Nephron progenitor cell (in vitro differentiated cells): ENCODE measurements at regions not wholly inside any gene's neighbourhood (a gene's known extent, or its start where the extent isn't known, plus 50 kb on each side); places are given as distances from the start of the nearest gene placed in this dataset.

Experiments used
- DNase-seq: peaks from one replicate; pipeline ENCODE4 v3.0.0; 2021
- H3K27ac Mint-ChIP-seq: 2 replicates; pipeline ENCODE4 v1.8.0; 2021; ENCODE audit warnings: mild to moderate bottlenecking, moderate library complexity, mixed read lengths
- H3K27me3 Mint-ChIP-seq: 2 replicates; pipeline ENCODE4 v1.8.0; 2021; ENCODE audit warnings: mild to moderate bottlenecking, low read depth, mixed read lengths; ENCODE audit not compliant: poor library complexity
- H3K36me3 Mint-ChIP-seq: 2 replicates; pipeline ENCODE4 v1.8.0; 2021; ENCODE audit warnings: low read depth, mixed read lengths
- H3K4me1 Mint-ChIP-seq: 2 replicates; pipeline ENCODE4 v1.8.0; 2021; ENCODE audit warnings: mixed read lengths
- H3K4me3 Mint-ChIP-seq: 2 replicates; pipeline ENCODE4 v1.8.0; 2021; ENCODE audit warnings: mild to moderate bottlenecking, moderate library complexity, mixed read lengths
- H3K9me3 Mint-ChIP-seq: 2 replicates; pipeline ENCODE4 v1.8.0; 2021; ENCODE audit warnings: mild to moderate bottlenecking, moderate library complexity, mixed read lengths
- TF ChIP-seq, protein P1 (sequence below): fragments of 200-600 bp; sonication (generic); IDR thresholded peaks from 2 replicates; pipeline ENCODE4 v1.5.0; 2021; ENCODE audit warnings: antibody characterized with exemption

DNA sequence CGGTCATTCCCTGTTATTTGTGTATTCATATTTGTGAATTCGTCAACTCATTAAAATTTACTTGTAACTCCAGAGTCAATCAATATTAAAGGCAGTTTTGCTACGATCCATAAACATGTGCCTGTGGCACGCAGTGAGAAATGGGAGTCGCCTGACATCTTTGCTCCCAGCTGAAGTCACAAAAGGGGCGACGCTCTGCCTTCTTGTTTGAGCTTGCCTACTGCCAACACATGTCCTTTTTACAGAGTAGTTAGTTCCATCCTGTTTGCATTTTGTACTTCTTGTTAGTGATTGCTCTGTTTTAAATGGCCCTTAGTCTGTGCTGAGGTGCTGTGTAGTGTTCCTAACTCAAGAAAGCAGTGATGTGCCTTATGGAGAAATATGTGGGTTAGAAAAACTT lies 305.3 kb downstream of the ETS1 start:
- Mint-ChIP-seq H3K4me1 (peaks cover 46% of the 10 kb centered on the region), H3K4me3 (no peak overlapping the region), H3K9me3 (peaks cover 12% of the 10 kb centered on the region), H3K36me3 (no peaks in the 10 kb centered on the region), H3K27me3 (peaks cover 10% of the 10 kb centered on the region), H3K27ac (no peak overlapping the region)
- DNase-seq: no peak
- TF ChIP-seq, protein P1, sequence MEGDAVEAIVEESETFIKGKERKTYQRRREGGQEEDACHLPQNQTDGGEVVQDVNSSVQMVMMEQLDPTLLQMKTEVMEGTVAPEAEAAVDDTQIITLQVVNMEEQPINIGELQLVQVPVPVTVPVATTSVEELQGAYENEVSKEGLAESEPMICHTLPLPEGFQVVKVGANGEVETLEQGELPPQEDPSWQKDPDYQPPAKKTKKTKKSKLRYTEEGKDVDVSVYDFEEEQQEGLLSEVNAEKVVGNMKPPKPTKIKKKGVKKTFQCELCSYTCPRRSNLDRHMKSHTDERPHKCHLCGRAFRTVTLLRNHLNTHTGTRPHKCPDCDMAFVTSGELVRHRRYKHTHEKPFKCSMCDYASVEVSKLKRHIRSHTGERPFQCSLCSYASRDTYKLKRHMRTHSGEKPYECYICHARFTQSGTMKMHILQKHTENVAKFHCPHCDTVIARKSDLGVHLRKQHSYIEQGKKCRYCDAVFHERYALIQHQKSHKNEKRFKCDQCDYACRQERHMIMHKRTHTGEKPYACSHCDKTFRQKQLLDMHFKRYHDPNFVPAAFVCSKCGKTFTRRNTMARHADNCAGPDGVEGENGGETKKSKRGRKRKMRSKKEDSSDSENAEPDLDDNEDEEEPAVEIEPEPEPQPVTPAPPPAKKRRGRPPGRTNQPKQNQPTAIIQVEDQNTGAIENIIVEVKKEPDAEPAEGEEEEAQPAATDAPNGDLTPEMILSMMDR: no peak

DNA sequence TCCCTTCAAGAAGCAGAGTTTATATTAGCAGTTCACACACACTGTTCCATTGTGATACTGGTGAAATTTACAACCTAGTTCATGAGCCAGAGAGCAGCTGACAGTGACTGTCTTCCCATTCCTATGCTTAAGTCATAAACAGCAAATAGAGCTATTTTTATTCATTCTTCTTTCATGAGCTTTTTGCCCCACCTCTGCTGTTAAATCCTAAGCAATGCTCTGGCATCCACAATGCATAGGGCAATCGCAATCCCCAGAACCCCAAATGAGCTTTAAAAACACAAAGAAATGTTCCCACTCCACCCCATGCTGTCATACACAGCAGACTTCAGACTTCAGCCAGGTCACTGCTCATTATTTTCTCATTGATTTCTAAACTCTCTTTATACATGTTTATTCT lies 307.5 kb downstream of the ETS1 start:
- no peaks in the 10 kb centered on the region for H3K27me3 Mint-ChIP-seq
- peak overlapping the region; percentile 74 for H3K27ac Mint-ChIP-seq
- TF ChIP-seq, protein P1: no peak
- peaks cover 29% of the 10 kb centered on the region for H3K9me3 Mint-ChIP-seq
- DNase-seq: no peak
- peaks cover 43% of the 10 kb centered on the region for H3K4me1 Mint-ChIP-seq
- H3K4me3 Mint-ChIP-seq: peak overlapping the region; percentile 27
- H3K36me3 Mint-ChIP-seq: peaks cover 5% of the 10 kb centered on the region

DNA sequence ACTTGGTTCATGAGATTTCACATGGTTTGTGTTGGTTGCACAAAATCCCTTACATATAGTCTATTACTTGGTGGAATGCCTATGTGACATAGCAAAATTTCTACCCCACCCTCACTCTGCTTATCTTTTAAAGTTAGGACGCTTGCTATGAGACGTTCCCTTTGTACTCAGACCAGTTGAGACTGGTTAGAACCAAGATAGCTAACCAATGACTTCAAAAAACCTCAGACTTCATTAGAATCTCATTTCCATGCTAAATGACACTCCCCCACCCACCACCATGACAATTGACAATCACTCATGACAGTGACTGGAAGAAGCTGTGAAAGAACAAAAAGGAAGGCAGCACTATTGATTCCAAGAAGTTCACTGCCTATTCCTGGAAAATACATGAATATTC lies 313.6 kb downstream of the ETS1 start:
- TF ChIP-seq, protein P1: no peak
- H3K9me3 Mint-ChIP-seq: peaks cover 28% of the 10 kb centered on the region
- no peak for DNase-seq
- peaks cover 5% of the 10 kb centered on the region for H3K36me3 Mint-ChIP-seq
- H3K27me3 Mint-ChIP-seq: peaks cover 3% of the 10 kb centered on the region
- no peak overlapping the region for H3K4me3 Mint-ChIP-seq
- H3K27ac Mint-ChIP-seq: no peak overlapping the region
- peaks cover 13% of the 10 kb centered on the region for H3K4me1 Mint-ChIP-seq

DNA sequence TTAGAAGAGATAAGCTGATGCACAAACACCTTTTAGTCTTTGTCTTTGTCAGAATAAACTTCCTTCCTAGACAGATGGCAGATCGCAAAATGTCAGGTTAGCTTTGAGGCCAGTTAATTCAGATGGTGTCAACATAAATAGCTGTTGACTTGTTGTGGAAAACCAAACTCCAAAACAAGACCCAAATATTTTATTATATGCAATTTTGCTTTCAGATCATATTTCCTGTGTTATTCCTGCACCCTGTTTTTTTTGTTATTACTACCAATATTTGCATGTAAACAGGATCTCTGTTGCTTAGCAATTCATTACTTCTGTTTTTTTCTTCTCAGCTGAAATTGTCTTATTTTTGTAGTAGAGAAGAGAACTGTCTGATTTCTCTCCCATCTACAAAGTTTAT lies 316.0 kb downstream of the ETS1 start:
- peaks cover 14% of the 10 kb centered on the region for H3K9me3 Mint-ChIP-seq
- no peak overlapping the region for H3K27ac Mint-ChIP-seq
- peaks cover 6% of the 10 kb centered on the region for H3K4me1 Mint-ChIP-seq
- H3K27me3 Mint-ChIP-seq: peaks cover 7% of the 10 kb centered on the region
- H3K4me3 Mint-ChIP-seq: no peak overlapping the region
- DNase-seq: no peak
- TF ChIP-seq, protein P1: no peak
- H3K36me3 Mint-ChIP-seq: no peaks in the 10 kb centered on the region

DNA sequence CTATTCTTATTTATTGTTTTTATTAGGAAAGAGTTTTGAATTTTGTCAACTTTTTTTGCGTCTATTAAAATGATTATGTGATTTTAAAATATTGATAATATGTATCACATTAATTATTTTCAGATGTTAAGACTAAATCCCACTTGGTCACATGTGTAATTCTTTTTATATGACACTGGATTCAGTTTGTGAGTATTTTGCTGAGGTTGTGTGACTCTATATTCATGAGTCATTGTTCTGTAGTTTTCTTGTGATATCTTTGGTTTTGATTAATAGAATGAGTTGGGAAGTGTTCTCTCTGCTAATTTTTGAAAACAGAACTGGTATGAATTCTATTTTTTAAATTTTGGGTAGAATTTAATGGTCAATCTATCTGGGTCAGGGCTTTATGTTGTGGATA lies 317.9 kb downstream of the ETS1 start:
- DNase-seq: no peak
- Mint-ChIP-seq H3K36me3 (no peaks in the 10 kb centered on the region), H3K4me1 (no peaks in the 10 kb centered on the region), H3K27ac (no peak overlapping the region), H3K27me3 (peaks cover 7% of the 10 kb centered on the region), H3K9me3 (no peaks in the 10 kb centered on the region), H3K4me3 (no peak overlapping the region)
- TF ChIP-seq, protein P1: no peak

DNA sequence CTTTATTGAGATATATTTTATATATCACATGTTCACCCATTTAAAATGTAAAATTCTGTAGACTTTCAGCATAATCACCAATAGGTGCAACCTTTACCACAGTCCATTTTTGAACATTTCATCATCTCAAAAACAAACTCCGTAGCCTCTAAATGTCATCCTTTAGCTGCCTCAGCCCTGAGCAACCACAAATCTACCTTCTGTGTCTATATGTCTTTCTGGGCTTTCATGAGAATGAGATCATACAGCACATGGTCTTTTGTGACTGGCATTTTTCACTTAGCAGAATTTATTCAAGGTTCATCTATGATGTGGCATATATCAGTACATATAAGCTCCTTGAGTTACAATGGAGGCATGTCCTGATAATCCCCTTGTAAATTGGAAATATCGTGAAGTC lies 320.5 kb downstream of the ETS1 start:
- H3K4me1 Mint-ChIP-seq: peaks cover 7% of the 10 kb centered on the region
- no peaks in the 10 kb centered on the region for H3K36me3 Mint-ChIP-seq
- DNase-seq: no peak
- H3K4me3 Mint-ChIP-seq: no peak overlapping the region
- TF ChIP-seq, protein P1: no peak
- H3K27ac Mint-ChIP-seq: no peak overlapping the region
- H3K9me3 Mint-ChIP-seq: no peaks in the 10 kb centered on the region
- peaks cover 6% of the 10 kb centered on the region for H3K27me3 Mint-ChIP-seq
